ENCODE measurements at regions not wholly inside any gene's neighbourhood (a gene's known extent, or its start where the extent isn't known, plus 50 kb on each side); places are given as distances from the start of the nearest gene placed in this dataset.

DNA sequence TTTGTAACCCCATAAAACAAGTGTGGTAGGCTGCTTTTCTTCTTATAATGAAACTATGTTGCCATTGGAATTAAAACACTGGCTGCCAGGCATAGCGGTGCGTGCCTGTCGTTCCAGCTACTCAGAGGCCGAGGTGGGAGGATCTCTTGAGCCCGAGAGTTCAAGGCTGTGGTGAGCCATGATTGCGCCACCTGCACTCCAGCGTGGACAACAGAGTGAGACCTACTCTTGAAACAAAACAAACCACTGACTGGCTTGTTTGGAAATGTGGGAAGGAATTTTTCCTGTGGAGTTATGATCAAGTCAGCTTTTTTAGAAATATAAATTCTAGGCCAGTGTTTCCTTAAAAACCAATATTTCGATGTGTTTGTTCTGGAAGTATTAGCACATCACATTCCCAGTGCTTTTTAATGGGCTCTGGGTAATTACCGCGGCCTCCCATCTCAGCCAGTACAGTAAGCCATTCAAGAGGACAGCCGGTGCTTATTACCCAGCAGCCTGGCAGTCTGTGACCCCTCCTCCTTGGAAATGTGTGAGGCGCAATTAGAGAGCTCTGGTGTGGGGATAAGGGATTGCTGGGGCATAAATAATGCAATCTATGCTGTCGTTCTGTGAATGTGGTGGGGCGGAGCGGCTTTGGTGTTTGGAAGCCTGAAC, 58.3 kb upstream of the TRAK1 start:
- CTCF ChIA-PET = interaction anchor here (1.5 kb wide), 1 partner anchor 11 kb away, joined by 3 read pairs; no protein-coding TSS in a partner anchor

DNA sequence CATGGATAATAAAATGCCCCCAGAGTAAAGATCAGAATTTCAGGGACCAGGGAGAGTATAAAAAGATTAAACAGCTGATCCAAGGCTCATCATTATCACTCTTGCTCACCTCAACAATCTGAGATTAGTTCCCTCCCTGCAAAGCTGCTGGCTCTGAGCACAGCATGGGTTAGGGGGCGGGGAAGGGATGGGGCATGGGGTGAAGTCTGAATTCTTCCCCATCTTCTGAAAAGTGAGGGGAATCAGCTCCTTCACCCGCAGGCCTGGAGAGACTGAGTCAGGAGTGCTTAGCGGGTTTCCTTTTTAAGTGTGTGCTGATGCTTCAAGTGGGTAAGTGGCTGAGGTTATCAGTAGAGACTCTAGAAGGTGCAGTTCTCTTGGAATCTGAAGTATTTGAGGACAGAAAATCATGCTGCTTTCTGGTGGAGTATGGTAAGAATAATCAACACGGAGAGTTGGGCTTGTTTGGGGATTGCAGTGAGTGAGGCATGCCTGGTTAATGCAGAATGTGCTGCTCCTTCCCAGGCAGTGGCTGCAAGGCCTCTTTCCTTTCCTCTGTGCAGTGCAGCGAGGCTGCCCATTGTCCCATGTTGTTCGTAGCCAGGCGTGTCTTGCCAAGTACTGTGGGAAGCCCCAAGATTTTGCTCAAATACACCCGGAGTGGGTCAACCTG, 59.2 kb upstream of the TRAK1 start:
- TF ChIP-seq, protein P1, sequence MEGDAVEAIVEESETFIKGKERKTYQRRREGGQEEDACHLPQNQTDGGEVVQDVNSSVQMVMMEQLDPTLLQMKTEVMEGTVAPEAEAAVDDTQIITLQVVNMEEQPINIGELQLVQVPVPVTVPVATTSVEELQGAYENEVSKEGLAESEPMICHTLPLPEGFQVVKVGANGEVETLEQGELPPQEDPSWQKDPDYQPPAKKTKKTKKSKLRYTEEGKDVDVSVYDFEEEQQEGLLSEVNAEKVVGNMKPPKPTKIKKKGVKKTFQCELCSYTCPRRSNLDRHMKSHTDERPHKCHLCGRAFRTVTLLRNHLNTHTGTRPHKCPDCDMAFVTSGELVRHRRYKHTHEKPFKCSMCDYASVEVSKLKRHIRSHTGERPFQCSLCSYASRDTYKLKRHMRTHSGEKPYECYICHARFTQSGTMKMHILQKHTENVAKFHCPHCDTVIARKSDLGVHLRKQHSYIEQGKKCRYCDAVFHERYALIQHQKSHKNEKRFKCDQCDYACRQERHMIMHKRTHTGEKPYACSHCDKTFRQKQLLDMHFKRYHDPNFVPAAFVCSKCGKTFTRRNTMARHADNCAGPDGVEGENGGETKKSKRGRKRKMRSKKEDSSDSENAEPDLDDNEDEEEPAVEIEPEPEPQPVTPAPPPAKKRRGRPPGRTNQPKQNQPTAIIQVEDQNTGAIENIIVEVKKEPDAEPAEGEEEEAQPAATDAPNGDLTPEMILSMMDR (IDR thresholded peaks at IDR 0.05; ENCODE audit: control extremely low read depth, extremely low read depth, low read depth, missing control alignments) = no peak
- no peak for DNase-seq (ENCODE audit: extremely low spot score)
- ChIA-PET POLR2A (no interaction called here), CTCF (interaction anchor here (1.1 to 2.7 kb wide), 4 partner anchors 12 to 68 kb away, joined by 3 to 11 read pairs (median 6); no protein-coding TSS in a partner anchor)

More for the DNA sequence above, 58.3 kb upstream of the TRAK1 start:
- POLR2A ChIA-PET = no interaction called here
- no peak for DNase-seq (ENCODE audit: extremely low spot score)
- TF ChIP-seq, protein P1 (IDR thresholded peaks at IDR 0.05; ENCODE audit: control extremely low read depth, extremely low read depth, low read depth, missing control alignments) = no peak

DNA sequence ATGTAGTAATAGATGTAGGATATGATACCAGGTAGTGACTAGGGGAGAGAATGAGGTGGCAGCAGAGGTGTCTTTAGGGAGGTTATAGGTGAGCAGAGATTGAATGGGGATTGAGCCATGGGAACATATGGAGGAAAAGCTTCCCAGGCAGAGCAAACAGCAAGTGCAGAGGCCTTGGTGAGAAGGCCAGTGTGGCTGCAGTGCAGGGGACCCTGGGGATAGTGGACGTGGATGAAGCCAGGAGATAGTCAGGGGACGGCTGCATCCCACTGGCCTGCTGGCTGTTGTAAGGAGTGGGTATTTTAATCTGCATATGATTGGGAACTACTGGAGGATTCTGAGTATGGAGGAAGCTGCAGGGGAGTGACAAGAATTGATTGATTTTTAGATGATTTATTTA, 62.7 kb upstream of the TRAK1 start:
- TF ChIP-seq, protein P1 (IDR thresholded peaks at IDR 0.05; ENCODE audit: control extremely low read depth, extremely low read depth, low read depth, missing control alignments) = no peak
- DNase-seq (ENCODE audit: extremely low spot score) = no peak
- POLR2A ChIA-PET = no interaction called here
- CTCF ChIA-PET = interaction anchor here (1.5 kb wide), 1 partner anchor 72 kb away, joined by 3 read pairs; no protein-coding TSS in a partner anchor

DNA sequence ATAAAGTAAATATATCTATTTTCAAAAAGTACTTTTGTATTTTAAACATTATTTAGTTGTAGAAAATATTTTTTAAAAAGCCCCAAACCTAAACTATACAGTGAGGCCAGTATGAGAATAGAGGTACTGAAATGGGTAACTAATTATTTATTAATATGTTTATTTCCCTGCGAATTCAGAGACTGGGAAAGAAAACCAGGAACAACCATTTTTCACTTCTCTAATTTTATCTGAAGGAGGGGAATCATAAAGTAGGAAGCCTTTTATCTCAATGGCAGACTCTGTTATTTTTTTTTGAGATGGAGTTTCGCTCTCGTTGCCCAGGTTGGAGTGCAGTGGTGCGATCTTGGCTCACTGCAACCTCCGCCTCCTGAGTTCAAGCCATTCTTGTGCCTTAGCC, 63.6 kb upstream of the TRAK1 start:
- TF ChIP-seq, protein P1 (IDR thresholded peaks at IDR 0.05; ENCODE audit: control extremely low read depth, extremely low read depth, low read depth, missing control alignments) = no peak
- ChIA-PET CTCF (interaction anchor here (1.5 kb wide), 1 partner anchor 73 kb away, joined by 3 read pairs; no protein-coding TSS in a partner anchor), POLR2A (no interaction called here)
- DNase-seq (ENCODE audit: extremely low spot score) = no peak

DNA sequence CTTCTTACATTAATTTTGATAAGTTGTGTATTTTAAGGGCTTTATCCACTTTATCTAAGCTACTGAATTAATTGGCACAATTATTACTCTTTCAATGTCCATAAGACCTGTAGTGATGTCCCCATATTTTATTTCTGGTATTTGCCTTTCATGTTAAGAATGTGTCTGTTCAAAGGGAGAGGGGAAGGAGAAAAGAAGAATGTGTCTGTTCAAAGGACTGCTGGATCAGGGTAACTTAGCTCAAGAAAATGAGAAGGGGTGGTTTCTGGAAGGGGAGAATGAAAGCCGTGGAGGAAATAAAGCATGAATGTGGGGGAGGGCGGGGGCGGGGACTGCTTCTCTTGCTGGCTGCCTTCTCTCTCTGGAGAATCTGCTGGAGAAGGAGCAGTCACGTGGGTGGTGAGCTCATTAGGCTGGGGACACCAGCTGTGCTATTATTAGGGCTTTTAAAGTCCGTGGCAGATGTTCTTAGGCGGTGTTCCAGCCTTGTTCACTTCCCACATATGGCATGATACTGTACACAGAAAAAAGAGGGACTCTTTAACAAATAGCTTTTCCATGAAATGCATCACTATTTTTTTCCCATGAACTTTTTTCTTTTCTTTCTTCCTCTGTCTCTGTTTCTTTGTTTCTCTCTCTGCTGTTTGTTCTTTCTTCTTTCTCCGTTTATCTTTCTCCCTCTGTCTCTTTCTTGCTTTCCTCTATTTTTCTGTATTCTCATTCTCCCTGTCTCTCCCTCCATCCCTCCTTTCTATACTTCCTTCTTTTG, 63.7 kb upstream of the ULK4 start:
- ChIA-PET POLR2A (interaction anchor here (0.6 to 2.1 kb wide), 10 partner anchors 9 to 443 kb away, joined by 3 to 9 read pairs (median 4); partner anchors contain the start of gene ULK4), CTCF (interaction anchor here (0.9 to 3.0 kb wide), 12 partner anchors 7 to 166 kb away, joined by 3 to 16 read pairs (median 4); no protein-coding TSS in a partner anchor)
- TF ChIP-seq, protein P1 (IDR thresholded peaks at IDR 0.05; ENCODE audit: control extremely low read depth, extremely low read depth, low read depth, missing control alignments) = no peak
- DNase-seq (ENCODE audit: extremely low spot score) = peak; percentile 55
